Fibroblast of the aortic adventitia (primary cell): ENCODE measurements at regions not wholly inside any gene's neighbourhood (a gene's known extent, or its start where the extent isn't known, plus 50 kb on each side); places are given as distances from the start of the nearest gene placed in this dataset.

Experiments used
- DNase-seq: peaks from one replicate; pipeline ENCODE4 v3.0.0-alpha.2; 2010; ENCODE audit warnings: low read depth
- H3K4me3 ChIP-seq: 2 replicates; pipeline ENCODE4 v1.5.1; 2011; ENCODE audit warnings: low read depth, mild to moderate bottlenecking, control low read depth, low read length, moderate library complexity
- TF ChIP-seq, protein P1 (sequence below): IDR thresholded peaks from 2 replicates; pipeline ENCODE4 v1.5.1; 2011; ENCODE audit warnings: mild to moderate bottlenecking, low read length, control low read depth, inconsistent platforms; ENCODE audit not compliant: insufficient read depth

DNA sequence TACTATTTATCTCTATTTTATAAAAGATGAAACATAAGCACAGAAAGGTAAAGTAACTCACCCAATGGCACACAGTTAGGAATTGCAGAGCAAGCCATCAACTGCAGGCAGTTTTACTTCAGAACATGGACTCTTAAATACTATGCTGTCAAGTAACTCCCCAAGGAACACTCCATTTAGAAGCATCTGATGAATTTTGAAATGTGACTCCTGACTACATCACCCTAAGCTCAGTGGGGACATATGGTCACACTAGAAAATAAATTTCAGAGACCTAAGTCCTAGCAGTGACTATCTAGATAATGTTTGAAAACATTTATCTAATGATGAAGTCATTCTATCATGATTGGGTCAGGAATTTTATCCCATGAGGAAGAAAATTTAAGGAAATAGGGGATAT is 272.8 kb upstream of the ARRDC4 start:
- TF ChIP-seq, protein P1, sequence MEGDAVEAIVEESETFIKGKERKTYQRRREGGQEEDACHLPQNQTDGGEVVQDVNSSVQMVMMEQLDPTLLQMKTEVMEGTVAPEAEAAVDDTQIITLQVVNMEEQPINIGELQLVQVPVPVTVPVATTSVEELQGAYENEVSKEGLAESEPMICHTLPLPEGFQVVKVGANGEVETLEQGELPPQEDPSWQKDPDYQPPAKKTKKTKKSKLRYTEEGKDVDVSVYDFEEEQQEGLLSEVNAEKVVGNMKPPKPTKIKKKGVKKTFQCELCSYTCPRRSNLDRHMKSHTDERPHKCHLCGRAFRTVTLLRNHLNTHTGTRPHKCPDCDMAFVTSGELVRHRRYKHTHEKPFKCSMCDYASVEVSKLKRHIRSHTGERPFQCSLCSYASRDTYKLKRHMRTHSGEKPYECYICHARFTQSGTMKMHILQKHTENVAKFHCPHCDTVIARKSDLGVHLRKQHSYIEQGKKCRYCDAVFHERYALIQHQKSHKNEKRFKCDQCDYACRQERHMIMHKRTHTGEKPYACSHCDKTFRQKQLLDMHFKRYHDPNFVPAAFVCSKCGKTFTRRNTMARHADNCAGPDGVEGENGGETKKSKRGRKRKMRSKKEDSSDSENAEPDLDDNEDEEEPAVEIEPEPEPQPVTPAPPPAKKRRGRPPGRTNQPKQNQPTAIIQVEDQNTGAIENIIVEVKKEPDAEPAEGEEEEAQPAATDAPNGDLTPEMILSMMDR = no peak
- no peak overlapping the region for H3K4me3 ChIP-seq
- DNase-seq = no peak

DNA sequence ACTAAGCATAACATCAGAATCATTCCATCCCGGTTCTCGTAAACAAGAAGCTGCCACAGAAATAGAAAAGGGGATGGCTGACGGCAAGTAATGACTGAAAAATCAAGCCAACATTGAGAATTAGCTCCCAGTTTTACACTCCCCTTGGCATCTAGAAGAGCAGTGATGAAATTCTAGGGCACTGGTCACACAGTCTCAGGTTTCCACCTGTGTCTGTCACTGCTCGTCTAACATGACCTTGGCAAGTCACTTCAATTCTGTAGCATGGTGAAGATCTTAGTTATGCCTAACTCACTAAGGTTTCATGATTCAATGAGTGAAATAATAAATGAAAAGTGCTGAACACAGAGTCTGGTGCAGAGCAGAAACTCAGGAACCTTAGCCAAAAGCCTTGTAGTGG is 272.3 kb upstream of the ARRDC4 start:
- TF ChIP-seq, protein P1 = no peak
- no peak overlapping the region for H3K4me3 ChIP-seq
- DNase-seq = no peak

DNA sequence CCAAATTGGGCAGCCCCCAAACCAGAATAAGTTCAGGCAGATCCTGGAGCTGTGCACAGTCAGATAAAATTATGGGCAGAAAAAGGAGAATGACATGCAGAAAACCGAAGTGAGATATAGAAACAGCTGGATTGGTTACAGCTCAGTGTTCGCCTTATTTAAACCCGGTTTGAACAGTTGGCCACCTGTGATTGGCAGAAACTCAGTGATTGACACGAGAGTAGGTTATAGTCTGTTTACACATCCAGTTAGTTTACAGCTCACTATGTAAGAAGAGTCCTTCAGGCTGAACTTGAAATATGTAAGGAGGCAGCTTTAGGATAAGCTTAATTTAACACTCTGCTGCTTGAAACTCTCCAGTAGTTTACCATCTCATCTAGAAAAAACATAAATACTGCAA is 271.6 kb upstream of the ARRDC4 start:
- H3K4me3 ChIP-seq = no peak overlapping the region
- TF ChIP-seq, protein P1 = no peak

DNA sequence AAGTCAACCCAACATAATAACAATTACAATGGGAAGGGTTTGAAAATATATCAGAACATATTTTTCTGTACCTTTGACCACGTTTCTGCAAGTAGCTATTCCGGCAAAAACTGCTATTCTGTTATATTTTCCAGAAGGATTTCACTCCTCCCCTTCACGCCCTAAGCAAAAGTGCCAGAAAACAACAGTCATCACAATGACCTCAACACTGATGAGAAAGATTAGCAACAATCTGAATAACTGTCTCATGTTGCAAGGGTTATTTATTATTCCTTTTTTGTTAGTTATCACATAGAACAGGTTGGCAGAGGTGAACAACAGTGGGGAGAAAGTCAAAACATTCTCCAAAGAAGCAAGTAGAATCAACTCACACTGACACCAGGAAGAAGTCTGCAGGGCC is 269.4 kb upstream of the ARRDC4 start:
- DNase-seq = no peak
- H3K4me3 ChIP-seq = no peak overlapping the region
- TF ChIP-seq, protein P1 = no peak

More for the DNA sequence above, 271.6 kb upstream of the ARRDC4 start:
- no peak for DNase-seq

DNA sequence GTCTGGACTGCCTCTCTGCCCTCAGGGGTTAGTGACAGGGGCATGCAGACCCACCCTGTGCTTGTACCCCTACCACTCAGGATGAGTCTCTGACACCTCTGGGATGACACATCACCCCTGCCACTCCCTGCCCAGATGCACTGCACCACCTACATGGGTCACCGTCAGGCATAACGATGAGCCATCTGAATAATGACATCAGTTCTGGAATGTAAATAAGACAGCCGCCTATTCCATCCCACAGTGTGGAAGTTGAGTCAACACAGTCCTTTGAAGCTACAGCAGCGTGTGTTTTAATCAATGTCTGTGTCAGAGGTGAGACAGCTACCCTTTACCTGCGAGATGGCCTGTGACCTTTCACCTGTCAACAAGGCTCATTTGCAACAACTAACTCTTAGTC is 268.7 kb upstream of the ARRDC4 start:
- TF ChIP-seq, protein P1 = no peak
- no peak overlapping the region for H3K4me3 ChIP-seq
- no peak for DNase-seq

DNA sequence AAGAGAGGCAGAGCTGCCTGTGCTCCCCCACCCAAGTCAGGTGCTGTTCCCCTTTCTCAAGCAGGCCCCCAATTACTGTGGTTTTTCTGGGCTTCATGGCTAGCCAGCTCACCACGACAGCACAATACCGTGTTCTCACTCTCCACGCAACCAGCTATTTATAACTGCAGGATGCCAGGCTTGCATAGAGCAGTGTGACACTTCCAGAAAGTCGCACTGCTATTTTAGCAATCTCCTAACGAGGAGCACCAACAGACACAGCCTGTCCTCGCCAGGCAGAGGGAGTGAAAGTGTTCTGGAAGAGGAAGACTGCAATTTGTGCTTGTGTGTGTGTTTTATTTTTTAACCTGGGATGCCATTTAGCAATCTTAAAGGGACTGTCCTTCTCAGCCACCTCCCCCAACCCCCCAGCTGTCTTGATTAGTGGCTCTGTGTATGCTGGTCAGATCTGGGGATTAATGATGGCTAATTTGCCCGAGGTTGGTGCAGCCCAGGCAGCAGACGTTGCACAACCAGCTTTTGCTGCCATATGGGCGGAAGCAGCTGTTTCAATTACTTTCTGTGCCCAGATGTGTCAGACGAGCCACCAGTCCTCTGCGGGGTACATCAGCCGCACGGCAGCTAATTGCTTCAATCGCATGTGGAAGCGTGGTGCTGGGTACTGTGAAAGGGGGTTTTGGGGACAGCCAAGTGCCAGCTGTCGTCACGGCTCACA is 268.0 kb upstream of the ARRDC4 start:
- TF ChIP-seq, protein P1 = no peak
- H3K4me3 ChIP-seq = no peak overlapping the region
- no peak for DNase-seq

DNA sequence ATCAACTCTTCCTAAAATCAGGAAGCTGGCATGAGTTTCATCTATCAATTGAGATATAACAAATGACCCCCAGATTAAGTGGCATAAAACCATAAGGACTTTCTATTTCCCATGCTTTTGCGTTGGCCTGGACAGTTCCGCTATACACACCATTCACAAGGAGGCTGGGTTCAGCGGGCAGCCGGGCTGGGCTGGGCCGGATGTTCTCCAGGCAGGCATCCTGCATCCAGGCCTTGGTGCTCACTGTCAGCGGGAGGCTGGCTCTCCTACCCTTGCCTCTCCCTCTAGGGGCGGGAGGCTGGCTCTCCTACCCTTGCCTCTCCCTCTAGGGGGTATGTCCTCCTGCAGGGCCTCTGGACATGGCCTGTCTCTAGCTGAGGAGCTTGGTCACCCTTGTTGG is 266.0 kb upstream of the ARRDC4 start:
- H3K4me3 ChIP-seq = no peak overlapping the region
- DNase-seq = no peak
- TF ChIP-seq, protein P1 = no peak
